Lower leg skin (tissue), 4 donors: ENCODE measurements at regions not wholly inside any gene's neighbourhood (a gene's known extent, or its start where the extent isn't known, plus 50 kb on each side); places are given as distances from the start of the nearest gene placed in this dataset.

Experiments used
- DNase-seq, 2 donors: peaks; one replicate each; pipeline ENCODE4 v3.0.0-alpha.2; 2019; ENCODE audit warnings: low spot score in 2 of 2
- H3K4me3 ChIP-seq: fragments of 200-600 bp; sonication (generic); 2 replicates; pipeline ENCODE4 v1.5.1; 2017; ENCODE audit warnings: mild to moderate bottlenecking, low read depth; ENCODE audit not compliant: poor library complexity, severe bottlenecking
- CTCF ChIP-seq, 3 donors: fragments of 450-650 bp; IDR thresholded peaks; one replicate each; pipeline ENCODE4 v1.5.1; 2016; ENCODE audit warnings: antibody characterized with exemption in 3 of 3, mild to moderate bottlenecking in 3 of 3, moderate library complexity in 2 of 3
- POLR2A ChIP-seq, 2 donors: fragments of 450-650 bp; IDR thresholded peaks; one replicate each; pipeline ENCODE4 v1.6.1; 2016 to 2017; ENCODE audit warnings: antibody characterized with exemption in 2 of 2, mild to moderate bottlenecking in 1 of 2, moderate library complexity in 1 of 2
- WGBS, 2 donors: methylation state at CpG; one replicate each; pipeline ENCODE4 v1.1.5; 2018; 5-methylcytosine and 5-hydroxymethylcytosine counted together
- intact Hi-C: fragments of 100-400 bp; cut with DNase I; formaldehyde crosslinking; loops from one replicate; pipeline ENCODE4 v1.15.0; 2023; ENCODE audit warnings: low total_unique reads

GRCh38 chr3:96071097-96071496, 743.3 kb upstream of the EPHA6 start:
- no peak overlapping the region for H3K4me3 ChIP-seq
- intact Hi-C loops: no loop called here
- WGBS, 2 donors: 57% methylated on average over 5 of the region's 5 CpGs
- no peak for DNase-seq
- TF ChIP-seq CTCF (IDR thresholded peaks at IDR 0.05) (no peak), POLR2A (IDR thresholded peaks at IDR 0.05) (no peak)

GRCh38 chr3:96072226-96072625, 742.2 kb upstream of the EPHA6 start:
- DNase-seq: no peak
- intact Hi-C loops: no loop called here
- TF ChIP-seq POLR2A (IDR thresholded peaks at IDR 0.05) (no peak), CTCF (IDR thresholded peaks at IDR 0.05) (no peak)
- H3K4me3 ChIP-seq: no peak overlapping the region

- intact Hi-C loops: no loop called here
- DNase-seq: no peak
Observed at GRCh38 chr3:96083610-96084009, 730.8 kb upstream of the EPHA6 start.

GRCh38 chr3:96086018-96086417, 728.4 kb upstream of the EPHA6 start:
- intact Hi-C loops: no loop called here
- no peak for TF ChIP-seq POLR2A (IDR thresholded peaks at IDR 0.05)
- no peak for TF ChIP-seq CTCF (IDR thresholded peaks at IDR 0.05)
- 84 to 86% methylated on average over 2 of the region's 2 CpGs for WGBS, 2 donors
- DNase-seq: no peak
- no peak overlapping the region for H3K4me3 ChIP-seq

More at GRCh38 chr3:96083610-96084009, 730.8 kb upstream of the EPHA6 start:
- TF ChIP-seq CTCF (IDR thresholded peaks at IDR 0.05): no peak
- TF ChIP-seq POLR2A (IDR thresholded peaks at IDR 0.05): no peak
- 59 to 72% methylated on average over 1 of the region's 1 CpG for WGBS, 2 donors
- no peak overlapping the region for H3K4me3 ChIP-seq

GRCh38 chr3:96101006-96101560, 713.3 kb upstream of the EPHA6 start:
- DNase-seq: no peak
- TF ChIP-seq POLR2A (IDR thresholded peaks at IDR 0.05) (no peak), CTCF (IDR thresholded peaks at IDR 0.05) (no peak)

GRCh38 chr3:96106701-96107100, 707.7 kb upstream of the EPHA6 start:
- 69 to 73% methylated on average over 2 of the region's 2 CpGs for WGBS, 2 donors
- DNase-seq: no peak
- intact Hi-C loops: no loop called here
- TF ChIP-seq CTCF (IDR thresholded peaks at IDR 0.05): no peak
- no peak for TF ChIP-seq POLR2A (IDR thresholded peaks at IDR 0.05)
- H3K4me3 ChIP-seq: no peak overlapping the region

More at GRCh38 chr3:96101006-96101560, 713.3 kb upstream of the EPHA6 start:
- 33 to 46% methylated on average over 2 of the region's 2 CpGs for WGBS, 2 donors
- intact Hi-C loops: no loop called here
- no peak overlapping the region for H3K4me3 ChIP-seq
